ENCODE measurements at regions not wholly inside any gene's neighbourhood (a gene's known extent, or its start where the extent isn't known, plus 50 kb on each side); places are given as distances from the start of the nearest gene placed in this dataset.
"Not testable (repeated sequence)": the region's sequence is repeated elsewhere in the genome, so short reads cannot be mapped to it uniquely, and the experiment has no call there.

DNA sequence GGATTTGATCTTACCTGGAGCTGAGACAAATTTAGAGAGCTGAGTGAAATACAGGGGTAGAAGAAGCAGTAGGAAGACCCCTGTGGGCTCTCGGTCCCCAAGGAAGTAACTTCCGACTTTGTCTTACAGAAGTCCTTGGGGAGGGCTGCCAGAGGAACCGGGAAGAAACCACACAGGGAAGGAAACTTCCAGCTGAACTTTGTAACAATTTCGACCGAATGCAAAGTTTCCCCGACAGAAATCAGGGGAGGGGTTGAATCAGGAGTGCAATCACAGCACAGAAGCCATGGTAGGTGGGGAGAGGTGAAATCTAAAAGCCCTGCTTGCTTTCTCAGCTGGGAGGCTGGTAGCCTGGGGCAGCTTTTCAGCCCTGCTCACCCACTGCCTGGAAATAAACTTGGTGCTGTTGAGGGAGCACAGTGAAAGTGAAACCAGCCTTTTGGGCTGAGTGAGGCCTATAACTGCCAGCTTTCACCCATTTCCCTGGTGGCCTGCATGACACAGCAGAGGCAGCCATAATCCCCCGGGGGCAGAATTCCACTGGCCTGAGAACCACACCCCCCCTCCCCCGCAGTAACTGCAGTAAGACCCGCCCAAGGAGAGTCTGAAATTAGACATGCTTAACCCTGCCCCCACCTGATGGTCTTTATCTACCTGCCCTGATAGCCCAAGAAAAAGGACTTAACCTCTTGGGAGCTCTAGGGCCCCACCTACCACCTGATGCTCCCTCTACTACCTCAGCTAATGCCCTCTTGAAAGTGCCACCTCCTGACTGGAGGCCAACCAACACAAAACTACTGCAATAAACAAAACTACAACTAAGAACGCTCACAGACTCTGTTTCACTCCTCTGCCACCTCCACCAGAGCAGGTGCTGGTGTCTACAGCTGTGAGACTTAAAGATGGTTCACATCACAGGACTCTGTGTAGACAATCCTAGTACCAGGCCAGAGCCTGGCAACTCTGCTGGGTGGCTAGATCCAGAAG lies 248.2 kb downstream of the PARM1 start:
- no peak for DNase-seq

DNA sequence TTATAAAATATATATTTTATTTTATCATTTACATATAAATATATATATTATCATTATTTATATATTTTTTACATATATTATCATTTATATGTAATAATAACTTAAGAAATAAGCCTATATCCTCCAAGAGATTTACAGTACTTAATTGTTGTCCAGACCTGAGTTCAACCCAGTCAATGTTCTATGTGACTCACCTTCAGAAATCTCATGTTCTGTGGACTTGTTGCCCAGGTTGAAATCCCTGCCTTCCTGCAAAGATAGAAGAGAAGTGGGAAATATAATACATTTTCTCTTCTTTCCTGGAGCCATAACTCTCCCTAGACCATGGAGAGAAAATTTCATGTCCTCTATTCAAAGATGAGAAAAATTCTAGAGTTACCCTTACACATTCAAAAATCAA lies 247.3 kb downstream of the PARM1 start:
- no peak for DNase-seq

DNA sequence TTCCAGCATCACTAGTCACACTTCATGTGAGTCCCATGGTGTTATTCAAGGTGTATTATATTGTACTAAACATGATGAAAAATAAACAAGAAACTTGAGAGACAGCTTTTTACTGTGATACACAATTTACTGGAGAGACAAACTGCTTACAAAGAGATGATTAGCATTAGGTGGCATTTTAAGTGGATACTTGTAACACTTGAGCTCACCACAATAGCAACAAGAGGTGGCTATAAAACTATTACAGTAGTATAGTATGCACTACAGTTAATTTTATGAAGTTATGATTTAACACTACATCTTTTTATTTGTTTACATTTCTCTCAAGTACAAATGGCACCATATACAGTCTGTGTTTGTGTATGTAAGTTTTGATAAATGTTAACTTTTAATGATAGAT lies 246.6 kb downstream of the PARM1 start:
- no peak for DNase-seq

DNA sequence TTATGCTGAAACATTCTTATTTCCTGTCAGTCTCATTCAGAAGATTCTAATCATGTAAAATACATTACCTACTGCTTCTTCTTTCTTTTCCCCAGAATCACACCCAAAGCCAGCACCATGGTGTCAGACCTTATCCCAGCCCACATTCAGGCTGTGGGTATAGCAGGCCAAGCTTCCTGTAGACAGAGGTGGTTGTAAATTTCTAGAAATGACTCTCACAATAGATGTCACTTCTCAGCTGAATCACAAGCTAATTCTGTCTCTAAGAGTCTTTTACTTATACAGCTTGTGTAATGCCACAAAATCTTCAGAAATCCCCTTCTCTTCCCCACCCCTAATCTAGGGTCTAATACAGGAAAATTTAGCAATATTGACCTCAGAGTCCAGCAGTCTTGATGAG lies 239.6 kb downstream of the PARM1 start:
- no peak for DNase-seq

DNA sequence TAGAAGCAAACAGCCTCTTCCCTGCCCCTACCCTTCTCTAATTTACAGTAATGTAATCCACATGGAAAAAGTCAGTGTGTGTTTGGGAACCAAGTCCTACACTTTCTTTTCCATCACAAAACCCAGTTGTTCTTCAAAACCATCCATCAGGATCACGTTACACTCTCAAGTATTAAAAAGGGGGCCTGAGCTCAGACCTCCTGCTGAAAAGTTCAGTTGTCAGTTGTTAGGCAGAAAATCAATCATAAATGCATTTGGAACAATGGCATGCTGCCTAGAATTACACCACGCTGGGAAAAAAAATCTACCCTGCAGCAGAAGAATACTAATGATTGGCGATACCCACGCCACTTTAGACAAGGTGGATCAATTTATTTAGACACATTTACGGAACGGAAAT lies 236.5 kb downstream of the PARM1 start:
- no peak for DNase-seq

DNA sequence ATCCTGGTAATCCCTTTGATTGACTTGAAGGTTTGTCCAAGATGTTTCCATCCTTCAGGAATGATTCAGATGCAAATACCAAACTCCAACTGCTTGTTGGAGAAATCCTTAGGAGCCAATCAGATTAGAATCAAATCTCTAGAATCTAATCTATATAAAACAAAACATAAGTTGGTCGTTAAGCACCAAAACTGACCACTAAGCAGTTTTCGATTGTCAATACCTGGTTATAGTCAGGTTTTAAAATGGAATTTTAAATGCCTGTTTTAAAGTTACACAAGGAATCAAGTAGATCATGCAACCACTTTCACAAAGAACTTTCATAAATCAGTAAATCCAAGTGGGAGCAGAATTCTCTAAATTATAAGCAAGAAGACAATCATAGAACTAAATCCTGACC lies 236.1 kb downstream of the PARM1 start:
- DNase-seq: no peak

DNA sequence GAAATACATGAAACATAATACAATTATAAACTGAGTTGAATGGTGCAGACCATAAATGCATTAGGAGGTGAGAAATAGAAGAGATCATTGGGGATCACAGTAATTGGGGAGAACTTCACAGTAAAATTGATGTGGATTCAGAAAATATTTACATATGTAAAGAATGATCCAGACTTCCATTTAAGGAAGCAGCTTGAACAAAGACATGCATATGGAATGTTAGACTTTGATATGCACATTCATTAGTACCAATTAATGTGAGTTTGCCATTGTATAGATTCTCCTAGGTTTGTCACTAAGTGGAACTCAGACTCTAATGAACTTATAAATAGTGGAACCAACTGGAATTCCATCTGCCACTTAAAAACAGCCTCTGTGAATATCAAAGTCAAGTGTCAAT lies 235.6 kb downstream of the PARM1 start:
- no peak for DNase-seq

DNA sequence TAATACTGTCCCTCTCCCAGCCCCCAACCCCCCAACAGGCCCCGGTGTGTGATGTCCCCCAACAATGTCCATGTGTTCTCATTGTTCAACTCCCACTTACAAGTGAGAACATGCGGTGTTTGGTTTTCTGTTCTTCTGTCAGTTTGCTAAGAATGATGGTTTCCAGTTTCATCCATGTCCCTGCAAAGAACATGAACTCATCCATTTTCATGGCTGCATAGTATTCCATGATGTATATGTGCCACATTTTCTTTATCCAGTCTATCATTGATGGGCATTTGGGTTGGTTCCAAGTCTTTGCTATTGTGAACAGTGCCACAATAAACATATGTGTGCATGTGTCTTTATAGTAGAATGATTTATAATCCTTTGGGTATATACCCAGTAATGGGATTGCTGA lies 232.2 kb downstream of the PARM1 start:
- not testable (repeated sequence) for DNase-seq

DNA sequence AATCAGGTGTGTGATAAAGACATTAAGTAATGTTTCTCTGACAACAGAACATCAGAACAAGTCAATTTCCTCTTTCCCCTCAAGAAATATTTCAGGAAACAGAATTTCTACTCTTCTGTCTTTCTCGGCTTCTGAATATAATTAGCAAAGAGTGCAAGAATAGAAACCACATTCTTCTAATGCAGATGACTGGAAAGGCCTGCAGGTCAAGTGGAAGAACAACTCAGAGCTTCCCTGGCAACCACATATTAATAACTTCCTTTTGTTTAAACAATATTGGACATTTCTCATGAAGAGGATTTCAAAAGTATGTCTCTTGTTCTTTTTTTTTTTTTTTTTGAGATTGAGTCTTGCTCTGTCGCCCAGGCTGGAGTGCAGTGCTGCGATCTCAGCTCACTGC lies 225.5 kb downstream of the PARM1 start:
- no peak for DNase-seq

DNA sequence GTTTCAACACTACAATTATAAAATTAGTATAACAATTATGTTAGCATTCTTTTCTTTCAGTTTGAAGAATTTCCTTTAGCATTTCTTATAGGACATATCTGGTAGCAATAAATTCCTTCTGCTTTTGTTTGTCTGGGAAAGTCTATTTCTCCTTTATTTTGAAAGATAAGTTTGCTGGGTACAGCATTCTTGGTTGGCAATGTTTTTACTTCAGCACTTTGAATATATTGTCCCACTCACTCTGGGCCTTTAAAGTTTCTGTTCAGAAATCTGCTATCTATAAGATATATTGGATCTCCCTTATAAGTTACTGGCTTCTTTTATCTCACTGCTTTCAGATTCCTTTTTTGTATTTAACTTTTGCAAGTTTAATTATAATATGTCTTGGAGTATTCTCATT lies 222.1 kb downstream of the PARM1 start:
- no peak for DNase-seq

DNA sequence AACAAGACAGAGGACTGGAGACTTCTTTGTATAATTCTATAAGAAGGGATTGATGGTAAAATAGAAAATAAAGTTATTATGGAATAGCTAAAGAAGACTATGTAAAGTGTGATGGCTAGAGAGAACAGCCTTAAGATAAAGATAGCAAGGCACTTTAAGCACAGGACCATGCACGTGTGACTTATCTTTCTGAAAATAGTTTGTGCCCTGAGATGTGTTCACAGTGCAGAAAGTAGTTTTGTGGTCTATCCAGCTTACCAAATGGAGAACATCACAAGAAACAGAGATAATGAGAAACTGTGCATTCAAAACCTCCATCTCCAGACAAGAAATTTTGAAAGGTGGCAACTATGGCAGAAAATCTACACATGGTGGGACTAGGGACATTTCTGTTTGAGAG lies 213.3 kb downstream of the PARM1 start:
- no peak for DNase-seq

DNA sequence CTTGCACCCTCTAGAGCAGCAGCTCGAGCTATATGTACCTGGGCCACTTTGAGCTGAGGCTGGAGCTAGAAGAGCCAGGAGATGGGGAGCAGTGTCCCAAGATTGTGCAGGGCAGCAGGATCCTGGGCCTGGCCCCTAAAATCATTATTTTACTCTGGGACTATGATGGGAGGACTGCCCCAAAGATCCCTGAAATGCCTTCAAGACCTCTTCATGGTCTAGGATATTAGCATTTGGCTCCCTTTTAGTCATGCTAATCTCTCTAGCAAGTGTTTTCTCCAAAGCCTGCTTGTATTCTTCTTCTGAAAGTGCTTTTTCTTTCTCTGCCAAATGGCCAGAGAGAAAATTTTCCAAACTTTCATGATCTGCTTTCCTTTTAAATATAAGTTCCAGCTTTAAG lies 211.6 kb downstream of the PARM1 start:
- no peak for DNase-seq

DNA sequence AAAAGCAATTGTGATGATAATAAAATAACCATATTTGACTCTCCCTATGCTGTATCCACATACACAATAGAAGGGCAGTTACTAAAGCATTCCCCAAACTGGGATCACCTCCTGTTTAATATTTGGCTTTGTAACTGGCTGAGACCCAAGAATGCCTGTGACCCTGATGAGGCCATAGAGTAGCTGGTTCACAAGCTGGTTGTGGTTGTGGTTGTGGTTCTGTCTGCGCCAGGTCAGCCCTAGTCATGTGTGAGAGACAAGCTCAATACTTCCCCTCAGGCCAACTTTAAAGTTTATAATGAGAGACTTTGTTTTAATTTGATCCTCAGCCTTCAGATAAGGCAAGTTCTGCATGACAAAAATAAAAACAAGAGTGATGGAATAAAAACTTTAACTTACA lies 209.9 kb downstream of the PARM1 start:
- DNase-seq: no peak

DNA sequence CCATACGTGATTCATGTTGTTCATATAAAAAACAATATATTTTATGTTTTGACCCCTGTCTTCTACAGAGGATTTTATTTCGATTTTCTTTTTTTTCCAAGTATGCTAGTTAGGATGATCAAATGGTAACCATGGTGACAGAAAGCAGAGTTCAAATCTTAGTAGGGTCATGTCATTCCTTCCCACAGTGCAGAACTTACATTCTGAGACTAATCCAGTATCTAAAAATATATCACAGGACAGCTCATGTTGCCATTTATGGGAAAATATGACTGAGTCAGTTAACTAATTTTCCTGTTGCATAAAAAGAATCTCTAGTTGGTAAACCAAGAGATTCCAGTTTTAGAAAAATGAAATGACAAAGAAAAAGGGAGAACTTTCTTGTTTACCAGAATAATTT lies 209.5 kb downstream of the PARM1 start:
- no peak for DNase-seq

DNA sequence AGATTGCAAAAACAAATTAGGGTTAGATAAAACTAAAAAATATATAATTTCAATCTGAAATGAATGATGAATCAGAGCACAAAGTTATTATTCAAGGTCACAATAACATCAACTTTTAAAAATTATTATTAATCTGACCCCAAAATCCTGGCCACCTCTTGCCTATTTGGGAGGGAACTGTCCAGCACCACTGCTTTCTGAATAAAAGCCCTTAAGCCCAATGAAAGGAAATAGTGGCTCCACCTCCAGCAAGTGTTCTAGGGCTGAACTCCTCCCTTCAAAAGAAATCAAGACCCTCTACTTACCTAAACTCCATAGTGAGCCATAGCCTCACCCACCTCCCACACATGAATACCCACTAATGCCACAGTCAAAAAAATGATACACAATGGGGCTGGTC lies 208.2 kb downstream of the PARM1 start:
- DNase-seq: no peak

DNA sequence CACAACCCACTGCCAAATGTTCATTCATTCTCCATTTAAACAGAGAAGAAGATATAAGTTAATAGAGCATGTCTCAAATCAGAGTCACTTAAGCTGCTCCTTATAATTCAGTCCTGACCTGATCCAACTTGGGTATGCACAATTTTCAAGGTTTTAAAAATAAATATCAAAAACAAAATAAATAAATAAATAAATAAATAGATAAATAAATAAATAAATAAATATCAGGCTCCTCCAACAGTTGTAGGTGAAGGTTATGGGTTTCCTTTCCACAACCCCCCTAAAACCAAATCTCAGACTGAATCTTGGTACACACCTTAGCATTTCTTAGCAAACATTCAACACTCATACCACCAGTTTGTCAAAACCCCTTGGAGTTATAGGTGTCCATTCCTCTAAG lies 204.4 kb downstream of the PARM1 start:
- no peak for DNase-seq

DNA sequence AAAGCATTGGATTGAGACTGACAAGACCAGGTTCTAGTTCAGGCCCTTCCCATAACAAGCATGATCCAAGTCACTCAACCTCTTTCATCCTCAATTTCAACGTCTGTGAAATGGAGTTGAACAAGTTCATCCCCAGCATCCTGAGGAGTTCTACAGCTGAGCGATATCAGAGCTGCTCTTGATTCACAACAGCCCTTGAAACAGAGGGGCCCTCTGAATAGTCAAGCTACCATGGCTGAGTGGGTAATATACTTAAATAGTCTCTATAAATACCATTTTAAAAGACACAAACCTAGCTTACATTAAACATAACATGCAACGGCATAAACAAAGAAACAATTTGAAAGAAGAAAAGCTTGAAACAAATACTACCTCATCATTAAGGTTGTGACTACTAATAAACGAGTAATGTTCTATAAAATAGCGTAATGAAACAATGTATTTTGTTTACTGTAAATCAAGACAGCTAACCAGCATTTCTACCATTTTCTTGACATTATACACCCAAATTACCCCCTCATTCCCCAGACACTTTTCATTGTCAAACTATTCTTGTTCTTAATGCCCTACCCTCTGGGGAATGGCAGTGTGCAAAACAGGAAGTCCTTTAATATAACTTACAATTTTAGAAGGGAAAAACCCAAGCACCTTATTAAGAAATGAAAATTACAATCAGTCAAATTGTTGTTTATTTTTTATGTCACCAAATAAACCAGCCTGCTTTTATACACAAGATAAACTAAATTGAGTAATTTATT lies 202.3 kb downstream of the PARM1 start:
- no peak for DNase-seq

DNA sequence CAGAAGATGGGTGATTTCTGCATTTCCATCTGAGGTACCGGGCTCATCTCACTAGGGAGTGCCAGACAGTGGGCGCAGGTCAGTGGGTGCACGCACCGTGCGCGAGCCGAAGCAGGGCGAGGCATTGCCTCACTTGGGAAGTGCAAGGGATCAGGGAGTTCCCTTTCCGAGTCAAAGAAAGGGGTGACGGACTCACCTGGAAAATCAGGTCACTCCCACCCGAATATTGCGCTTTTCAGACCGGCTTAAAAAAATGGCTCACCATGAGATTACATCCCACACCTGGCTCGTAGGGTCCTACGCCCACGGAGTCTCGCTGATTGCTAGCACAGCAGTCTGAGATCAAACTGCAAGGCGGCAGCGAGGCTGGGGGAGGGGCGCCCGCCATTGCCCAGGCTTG lies 194.0 kb downstream of the PARM1 start:
- DNase-seq: not testable (repeated sequence)

DNA sequence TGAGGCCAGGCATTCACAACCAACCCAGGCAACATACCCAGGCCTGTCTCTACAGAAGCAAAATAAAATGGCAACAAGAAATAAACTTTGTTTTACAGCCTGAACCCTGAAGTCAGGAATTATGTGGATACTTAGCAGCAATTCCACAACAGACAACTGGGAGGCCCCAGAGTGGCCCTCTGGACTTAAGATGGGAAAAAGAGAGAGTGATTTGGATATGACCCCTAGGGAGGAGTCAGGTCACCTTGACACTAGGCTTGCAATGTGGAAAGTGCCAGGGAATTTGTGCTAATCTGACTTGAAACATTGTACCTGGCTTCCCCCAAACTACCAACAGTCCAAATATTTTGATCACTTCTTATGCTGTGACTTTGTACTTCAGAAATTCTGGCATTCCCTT lies 193.1 kb downstream of the PARM1 start:
- DNase-seq: no peak

DNA sequence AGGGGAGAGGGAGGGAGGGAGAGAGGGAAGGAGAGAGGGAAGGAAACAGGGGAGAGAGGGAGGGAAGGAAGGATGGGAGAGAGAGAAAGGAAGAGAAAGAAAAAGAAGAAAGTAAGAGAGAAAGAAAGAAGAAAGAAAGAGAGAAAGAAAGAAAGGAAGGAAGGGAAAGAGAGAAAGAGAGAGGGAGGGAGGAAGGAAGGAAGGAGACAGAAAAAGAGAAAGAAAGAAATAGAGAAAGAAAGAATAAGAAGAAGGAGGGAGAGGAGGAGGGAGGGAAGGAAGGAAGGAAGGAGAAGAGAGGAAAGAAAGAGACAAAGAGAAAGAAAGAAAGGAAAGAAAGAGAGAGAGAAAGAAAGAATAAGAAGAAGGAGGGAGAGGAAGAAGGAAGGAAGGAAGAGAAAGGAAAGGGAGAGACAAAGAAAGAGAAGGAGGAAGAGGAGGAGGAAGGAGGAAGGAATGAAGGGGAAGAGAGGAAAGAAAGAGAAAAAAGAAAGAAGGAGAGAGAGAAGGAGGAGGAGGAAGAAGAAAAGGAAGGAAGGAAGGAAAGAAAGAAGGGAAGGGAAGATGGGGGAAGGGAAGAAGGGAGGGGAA lies 189.6 kb downstream of the PARM1 start:
- no peak for DNase-seq

DNA sequence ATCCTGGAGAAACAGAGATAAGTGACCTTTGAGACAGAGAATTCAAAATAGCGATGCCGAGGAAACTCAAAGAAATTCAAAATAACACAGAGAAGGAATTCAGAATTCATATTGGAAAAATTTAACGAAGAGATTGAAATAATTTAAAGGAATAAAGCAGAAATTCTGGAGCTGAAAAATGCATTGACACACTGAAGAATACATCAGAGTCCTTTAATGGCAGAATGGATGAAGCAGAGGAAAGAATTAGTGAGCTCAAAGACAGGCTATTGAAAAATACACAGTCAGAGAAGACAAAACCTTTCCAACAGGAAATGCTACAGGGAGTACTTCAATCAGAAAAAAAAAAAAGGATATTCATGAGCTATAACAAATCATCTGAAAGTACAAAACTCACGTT lies 185.8 kb downstream of the PARM1 start:
- DNase-seq: no peak

DNA sequence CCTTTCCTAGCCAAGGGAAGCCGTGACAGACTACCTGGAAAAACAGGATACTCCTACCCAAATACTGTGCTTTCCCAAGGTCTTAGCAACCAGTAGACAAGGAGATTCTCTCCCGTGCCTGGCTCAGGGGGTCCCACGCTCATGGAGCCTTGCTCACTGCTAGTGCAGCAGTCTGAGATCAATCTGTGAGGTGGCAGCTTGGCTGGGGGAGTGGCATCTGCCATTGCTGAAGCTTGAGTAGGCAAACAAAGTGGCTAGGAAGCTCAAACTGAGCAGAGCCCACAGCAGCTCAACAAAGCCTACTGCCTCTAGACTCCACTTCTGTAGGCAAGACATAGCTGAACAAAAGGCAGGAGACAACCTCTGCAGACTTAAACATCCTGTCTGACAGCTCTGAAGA lies 177.1 kb downstream of the PARM1 start:
- DNase-seq: no peak

DNA sequence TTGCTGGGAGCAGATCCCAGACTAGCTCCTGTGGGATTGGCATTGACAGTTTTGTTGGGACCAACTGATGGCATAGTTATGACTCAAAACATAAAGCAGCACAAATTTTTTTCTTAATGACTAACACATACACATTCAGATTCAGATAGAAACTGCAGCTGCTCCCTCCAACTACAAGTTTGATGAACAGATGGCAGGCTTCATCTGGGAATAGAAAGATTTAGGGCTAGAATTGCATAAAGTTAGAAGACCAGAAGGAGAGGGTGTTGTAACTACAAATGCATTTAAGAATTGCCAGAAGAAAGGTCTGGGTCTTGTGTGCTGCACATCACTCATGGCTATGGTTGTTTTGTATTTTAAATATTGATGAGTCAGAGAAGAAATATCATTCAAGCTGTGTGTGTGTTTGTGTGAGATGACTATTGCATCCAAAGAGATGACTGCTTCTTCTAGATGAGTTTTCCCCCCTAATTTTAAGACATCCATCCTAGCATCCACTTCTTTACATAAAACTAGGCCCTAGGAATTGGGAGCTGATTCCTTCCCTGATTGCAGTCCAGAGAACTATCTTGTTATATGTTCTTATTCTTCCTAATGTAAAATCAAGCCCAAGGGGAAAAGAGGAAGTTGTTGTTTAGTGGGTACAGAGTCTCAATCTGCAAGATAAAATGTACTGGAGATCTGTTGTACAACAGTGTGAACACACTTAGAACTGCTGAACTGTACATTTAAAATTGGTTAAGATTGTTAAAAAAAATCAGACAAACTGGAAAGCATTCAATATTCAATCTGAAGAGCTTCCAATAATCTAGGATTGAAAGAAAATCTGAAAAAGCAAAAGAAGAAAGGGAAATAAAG lies 175.1 kb downstream of the PARM1 start:
- peak; percentile 58 for DNase-seq

Measured in DMS 273 treated with DMSO at 0.1 percent for 48 hours (cell line).